Activated T-cell treated with anti-CD3 and anti-CD28 coated beads, Interleukin-2, amount 50 U/mL, for 72 hours (primary cell): ENCODE measurements at regions not wholly inside any gene's neighbourhood (a gene's known extent, or its start where the extent isn't known, plus 50 kb on each side); places are given as distances from the start of the nearest gene placed in this dataset.

Experiments
- ATAC-seq, 2 donors: fragments of 150-1000 bp; cut with Tn5 transposase; replicated peaks in 1 of 2; 2 replicates each; pipeline ENCODE4 v1.10.0; 2021; ENCODE audit warnings: moderate library complexity in 2 of 2, mild to moderate bottlenecking in 1 of 2
- DNase-seq, 2 donors: peaks; one replicate each; pipeline ENCODE4 v3.0.0; 2021 to 2022; ENCODE audit warnings: mixed read lengths in 1 of 2
- H3K27ac Mint-ChIP-seq: one replicate; pipeline ENCODE4 v1.8.0; 2022; ENCODE audit warnings: mild to moderate bottlenecking, moderate library complexity, mixed read lengths
- H3K27me3 Mint-ChIP-seq: one replicate; pipeline ENCODE4 v1.8.0; 2022; ENCODE audit warnings: low read depth, mixed read lengths
- H3K36me3 Mint-ChIP-seq, 2 donors: one replicate each; pipeline ENCODE4 v1.8.0; 2022; ENCODE audit warnings: mixed read lengths in 2 of 2, mild to moderate bottlenecking in 1 of 2; ENCODE audit not compliant: insufficient read depth in 2 of 2
- H3K4me1 Mint-ChIP-seq: one replicate; pipeline ENCODE4 v1.8.0; 2022; ENCODE audit warnings: low read depth, mixed read lengths
- H3K4me3 Mint-ChIP-seq, 2 donors: one replicate each; pipeline ENCODE4 v1.8.0; 2022; ENCODE audit warnings: mild to moderate bottlenecking in 2 of 2, mixed read lengths in 2 of 2, moderate library complexity in 2 of 2
- H3K9me3 Mint-ChIP-seq, 2 donors: one replicate each; pipeline ENCODE4 v1.8.0; 2022; ENCODE audit warnings: mixed read lengths in 2 of 2

GRCh38 chr15:87620393-87620792 lies 636.1 kb downstream of the NTRK3 start:
- H3K4me3 Mint-ChIP-seq, result no peak overlapping the region
- H3K27me3 Mint-ChIP-seq, result no peaks in the 10 kb centered on the region
- no peaks in the 10 kb centered on the region for H3K4me1 Mint-ChIP-seq
- no peak for DNase-seq
- no peak overlapping the region for H3K27ac Mint-ChIP-seq
- no peaks in the 10 kb centered on the region for H3K36me3 Mint-ChIP-seq
- no peak for ATAC-seq
- H3K9me3 Mint-ChIP-seq, result peaks cover 1 to 6% of the 10 kb centered on the region in 2 donors

GRCh38 chr15:87619161-87619960 lies 637.2 kb downstream of the NTRK3 start:
- DNase-seq (no peak), ATAC-seq (peak; percentile 69 to 80)
- no peaks in the 10 kb centered on the region for H3K27me3 Mint-ChIP-seq
- H3K27ac Mint-ChIP-seq, result no peak overlapping the region
- H3K9me3 Mint-ChIP-seq, result peaks cover 1 to 4% of the 10 kb centered on the region in 2 donors
- no peak overlapping the region for H3K4me3 Mint-ChIP-seq
- H3K36me3 Mint-ChIP-seq, result no peaks in the 10 kb centered on the region
- H3K4me1 Mint-ChIP-seq, result no peaks in the 10 kb centered on the region

GRCh38 chr15:87618203-87618725 lies 638.3 kb downstream of the NTRK3 start:
- DNase-seq, result no peak
- H3K27me3 Mint-ChIP-seq, result no peaks in the 10 kb centered on the region
- no peak overlapping the region for H3K27ac Mint-ChIP-seq

GRCh38 chr15:87614704-87615103 lies 641.8 kb downstream of the NTRK3 start:
- no peaks in the 10 kb centered on the region for H3K9me3 Mint-ChIP-seq
- no peaks in the 10 kb centered on the region for H3K4me1 Mint-ChIP-seq
- no peak for ATAC-seq
- H3K27ac Mint-ChIP-seq, result no peak overlapping the region
- no peaks in the 10 kb centered on the region for H3K27me3 Mint-ChIP-seq
- DNase-seq, result no peak
- H3K4me3 Mint-ChIP-seq, result no peak overlapping the region
- H3K36me3 Mint-ChIP-seq, result no peaks in the 10 kb centered on the region

More at GRCh38 chr15:87618203-87618725, 638.3 kb downstream of the NTRK3 start:
- no peak overlapping the region for H3K4me3 Mint-ChIP-seq
- ATAC-seq, result no peak
- H3K9me3 Mint-ChIP-seq, result peaks cover 1 to 4% of the 10 kb centered on the region in 2 donors
- no peaks in the 10 kb centered on the region for H3K36me3 Mint-ChIP-seq
- H3K4me1 Mint-ChIP-seq, result no peaks in the 10 kb centered on the region

GRCh38 chr15:87610366-87610765 lies 646.2 kb downstream of the NTRK3 start:
- Mint-ChIP-seq H3K9me3 (no peaks in the 10 kb centered on the region), H3K4me1 (no peaks in the 10 kb centered on the region), H3K4me3 (no peak overlapping the region), H3K27ac (no peak overlapping the region), H3K36me3 (no peaks in the 10 kb centered on the region), H3K27me3 (no peaks in the 10 kb centered on the region)
- no peak for ATAC-seq
- DNase-seq, result no peak

GRCh38 chr15:87609894-87610293 lies 646.6 kb downstream of the NTRK3 start:
- no peaks in the 10 kb centered on the region for H3K36me3 Mint-ChIP-seq
- H3K27ac Mint-ChIP-seq, result no peak overlapping the region
- H3K27me3 Mint-ChIP-seq, result no peaks in the 10 kb centered on the region
- ATAC-seq (no peak), DNase-seq (no peak)
- no peak overlapping the region for H3K4me3 Mint-ChIP-seq
- H3K9me3 Mint-ChIP-seq, result no peaks in the 10 kb centered on the region
- H3K4me1 Mint-ChIP-seq, result no peaks in the 10 kb centered on the region

GRCh38 chr15:87609474-87609873 lies 647.1 kb downstream of the NTRK3 start:
- DNase-seq (no peak), ATAC-seq (no peak)
- Mint-ChIP-seq H3K27me3 (no peaks in the 10 kb centered on the region), H3K36me3 (no peaks in the 10 kb centered on the region), H3K4me3 (no peak overlapping the region), H3K9me3 (no peaks in the 10 kb centered on the region), H3K27ac (no peak overlapping the region), H3K4me1 (no peaks in the 10 kb centered on the region)

GRCh38 chr15:87608238-87609028 lies 648.1 kb downstream of the NTRK3 start:
- no peak overlapping the region for H3K27ac Mint-ChIP-seq
- H3K4me1 Mint-ChIP-seq, result no peaks in the 10 kb centered on the region
- H3K4me3 Mint-ChIP-seq, result no peak overlapping the region
- H3K36me3 Mint-ChIP-seq, result no peaks in the 10 kb centered on the region
- no peaks in the 10 kb centered on the region for H3K9me3 Mint-ChIP-seq
- ATAC-seq (no peak), DNase-seq (no peak)
- no peaks in the 10 kb centered on the region for H3K27me3 Mint-ChIP-seq

- Mint-ChIP-seq H3K4me1 (no peaks in the 10 kb centered on the region), H3K27ac (no peak overlapping the region), H3K36me3 (no peaks in the 10 kb centered on the region), H3K9me3 (peaks cover 0 to 5% of the 10 kb centered on the region in 2 donors), H3K27me3 (no peaks in the 10 kb centered on the region), H3K4me3 (no peak overlapping the region)
- DNase-seq, result no peak
- no peak for ATAC-seq
Measured at GRCh38 chr15:87606971-87607370, 649.6 kb downstream of the NTRK3 start.

GRCh38 chr15:87604857-87605446 lies 651.6 kb downstream of the NTRK3 start:
- ATAC-seq (no peak), DNase-seq (peak; percentile 8 to 12)
- no peak overlapping the region for H3K4me3 Mint-ChIP-seq

GRCh38 chr15:87602371-87602770 lies 654.2 kb downstream of the NTRK3 start:
- H3K9me3 Mint-ChIP-seq, result peaks cover 0 to 6% of the 10 kb centered on the region in 2 donors
- H3K4me3 Mint-ChIP-seq, result no peak overlapping the region
- no peaks in the 10 kb centered on the region for H3K27me3 Mint-ChIP-seq
- H3K4me1 Mint-ChIP-seq, result peaks cover 7% of the 10 kb centered on the region
- DNase-seq (no peak), ATAC-seq (no peak)
- H3K27ac Mint-ChIP-seq, result no peak overlapping the region
- H3K36me3 Mint-ChIP-seq, result no peaks in the 10 kb centered on the region

More at GRCh38 chr15:87604857-87605446, 651.6 kb downstream of the NTRK3 start:
- no peaks in the 10 kb centered on the region for H3K4me1 Mint-ChIP-seq
- H3K36me3 Mint-ChIP-seq, result no peaks in the 10 kb centered on the region
- no peak overlapping the region for H3K27ac Mint-ChIP-seq
- no peaks in the 10 kb centered on the region for H3K27me3 Mint-ChIP-seq
- H3K9me3 Mint-ChIP-seq, result peaks cover 0 to 6% of the 10 kb centered on the region in 2 donors

- Mint-ChIP-seq H3K36me3 (no peaks in the 10 kb centered on the region), H3K4me3 (no peak overlapping the region), H3K27ac (no peak overlapping the region), H3K27me3 (no peaks in the 10 kb centered on the region), H3K4me1 (peaks cover 14% of the 10 kb centered on the region), H3K9me3 (peaks cover 0 to 8% of the 10 kb centered on the region in 2 donors)
- no peak for ATAC-seq
- no peak for DNase-seq
Measured at GRCh38 chr15:87599616-87600015, 656.9 kb downstream of the NTRK3 start.
